K562 (cell line): ENCODE measurements at regions not wholly inside any gene's neighbourhood (a gene's known extent, or its start where the extent isn't known, plus 50 kb on each side); places are given as distances from the start of the nearest gene placed in this dataset.
"Not testable (repeated sequence)": the region's sequence is repeated elsewhere in the genome, so short reads cannot be mapped to it uniquely, and the experiment has no call there.

Experiments used
- ATAC-seq: fragments of 200-7000 bp; cut with Tn5 transposase; 3 replicates; pipeline ENCODE4 v1.9.1; 2020; ENCODE audit warnings: moderate library complexity
- BruUV-seq: library from RNA; stranded (reverse); fragments of 400-500 nt; replicated peaks from 2 replicates; lab custom pipeline; 2021; lab: Mats Ljungman, UMichigan
- CTCF ChIA-PET: fragments of 300-600 bp; formaldehyde crosslinking; extraction: SDS; loops from one replicate; lab custom pipeline; 2021; ENCODE audit warnings: low intra/inter-chr PET ratio; lab: Yijun Ruan, JAX
- POLR2A ChIA-PET: fragments of 300-600, 350-650 bp; sonication (Branson Sonifier 250); formaldehyde crosslinking; extraction: SDS; loops from one replicate; lab custom pipeline; 2021; ENCODE audit warnings: antibody characterized with exemption, inconsistent platforms; lab: Yijun Ruan, JAX
- DNase-seq, 4 experiments: peaks; one replicate each; pipeline versions ENCODE4 v3.0.0 to v3.0.0-alpha.2; 2011 to 2018; ENCODE audit warnings: low spot score in 3 of 4, mixed read lengths in 3 of 4; ENCODE audit errors: extremely low read depth in 1 of 4
- FAIRE-seq: peaks from 2 replicates; lab custom pipeline; 2011; peaks lifted over from hg19 to GRCh38; lab: Jason Lieb, UNC
- H2AFZ ChIP-seq: 2 replicates; pipeline ENCODE4 v1.6.0; 2011; ENCODE audit warnings: low read depth, low read length, control low read depth, inconsistent platforms
- H3K27ac ChIP-seq: fragments of 200-600 bp; 3 replicates; pipeline ENCODE4 v1.8.0; 2011; ENCODE audit warnings: low read depth, mild to moderate bottlenecking, control low read depth, inconsistent platforms, low read length, moderate library complexity, mixed read lengths; ENCODE audit errors: extremely low read depth
- H3K27me3 ChIP-seq, 2 experiments: fragments of 300-600 bp in 1 of 2; 2 replicates in 1 of 2; 3 replicates in 1 of 2; pipeline versions ENCODE4 v1.6.0 to v1.8.0; 2011; ENCODE audit warnings: inconsistent platforms in 2 of 2, low read length in 2 of 2, mild to moderate bottlenecking in 1 of 2, mixed read lengths in 1 of 2, moderate library complexity in 1 of 2; ENCODE audit not compliant: control insufficient read depth in 2 of 2, insufficient read depth in 2 of 2
- H3K36me3 ChIP-seq: fragments of 300-600 bp; 3 replicates; pipeline ENCODE4 v1.8.0; 2011; ENCODE audit warnings: mild to moderate bottlenecking, low read length, inconsistent platforms; ENCODE audit not compliant: control insufficient read depth, insufficient read depth
- H3K4me1 ChIP-seq, 2 experiments: fragments of 200-600 bp in 1 of 2; replicated peaks in 1 of 2; 2 replicates in 1 of 2; 3 replicates in 1 of 2; pipeline versions ENCODE4 v1.5.1 to v1.8.0; 2011; ENCODE audit warnings: inconsistent platforms in 2 of 2, low read length in 2 of 2, mild to moderate bottlenecking in 1 of 2, mixed read lengths in 1 of 2, moderate library complexity in 1 of 2; ENCODE audit not compliant: control insufficient read depth in 2 of 2, insufficient read depth in 2 of 2
- H3K4me2 ChIP-seq: 2 replicates; pipeline ENCODE4 v1.6.1; 2011; ENCODE audit warnings: low read length, control low read depth, inconsistent platforms, mixed read lengths; ENCODE audit not compliant: insufficient read depth
- H3K4me3 ChIP-seq: fragments of 200-600 bp; sonication (generic), shearing (Covaris generic); 2 replicates; pipeline ENCODE4 v1.5.1; 2016; ENCODE audit warnings: control low read depth, inconsistent platforms
- H3K79me2 ChIP-seq: fragments of 200-600 bp; 3 replicates; pipeline ENCODE4 v1.8.0; 2011; ENCODE audit warnings: low read length, inconsistent platforms; ENCODE audit not compliant: control insufficient read depth, insufficient read depth
- H3K9ac ChIP-seq, 2 experiments: 2 replicates each; pipeline versions ENCODE4 v1.6.0 to v1.6.1; 2011; ENCODE audit warnings: low read depth in 2 of 2, low read length in 2 of 2, control low read depth in 1 of 2, inconsistent platforms in 1 of 2, mild to moderate bottlenecking in 1 of 2, mixed read lengths in 1 of 2; ENCODE audit not compliant: insufficient read depth in 1 of 2
- H3K9me1 ChIP-seq: one replicate; pipeline ENCODE4 v1.6.0; 2011; ENCODE audit warnings: inconsistent platforms, mild to moderate bottlenecking, low read length, moderate library complexity; ENCODE audit not compliant: control insufficient read depth, insufficient read depth
- H3K9me3 ChIP-seq: replicated peaks from 2 replicates; pipeline ENCODE4 v1.5.1; 2011; ENCODE audit warnings: low read depth, low read length, inconsistent platforms; ENCODE audit not compliant: control insufficient read depth, insufficient read depth
- H4K20me1 ChIP-seq: replicated peaks from 2 replicates; pipeline ENCODE4 v1.6.1; 2011; ENCODE audit warnings: low read length, inconsistent platforms, mixed read lengths; ENCODE audit not compliant: control insufficient read depth, insufficient read depth
- PTRF ChIP-seq: fragments of 450-650 bp; IDR thresholded peaks from 2 replicates; pipeline ENCODE4 v1.6.1; 2016; ENCODE audit warnings: mild to moderate bottlenecking, missing genetic modification characterization, missing compliant biosample characterization
- RBM25 ChIP-seq: fragments of 200-400 bp; formaldehyde crosslinking; IDR thresholded peaks from 2 replicates; pipeline ENCODE4 v1.6.1; 2018; ENCODE audit warnings: low read length, low read depth, moderate library complexity; ENCODE audit not compliant: severe bottlenecking
- ZNF12 ChIP-seq: sonication (generic); formaldehyde crosslinking; IDR thresholded peaks from 2 replicates; pipeline ENCODE4 v1.4.0; 2020; ENCODE audit warnings: mild to moderate bottlenecking, missing genetic modification reagents
- ZNF146 ChIP-seq: IDR thresholded peaks from one replicate; pipeline ENCODE4 v1.6.1; 2018; ENCODE audit warnings: missing compliant biosample characterization; ENCODE audit not compliant: unreplicated experiment
- WGBS: fragments of 100-300 bp; shearing (Covaris generic); methylation state at CpG from one replicate; pipeline ENCODE4 v1.1.6; 2016; ENCODE audit warnings: low coverage, mixed read lengths; ENCODE audit not compliant: insufficient coverage; ENCODE audit errors: missing lambda C conversion rate; 5-methylcytosine and 5-hydroxymethylcytosine counted together
- in situ Hi-C: fragments of 300-500 bp; cut with MboI; formaldehyde crosslinking; loops from 4 replicates; pipeline ENCODE4 v1.15.0; 2018; ENCODE audit warnings: inconsistent platforms, mixed read lengths
- intact Hi-C: fragments of 100-400 bp; cut with micrococcal nuclease; formaldehyde crosslinking; loops from 2 replicates; pipeline ENCODE4 v1.14.2; 2022

DNA sequence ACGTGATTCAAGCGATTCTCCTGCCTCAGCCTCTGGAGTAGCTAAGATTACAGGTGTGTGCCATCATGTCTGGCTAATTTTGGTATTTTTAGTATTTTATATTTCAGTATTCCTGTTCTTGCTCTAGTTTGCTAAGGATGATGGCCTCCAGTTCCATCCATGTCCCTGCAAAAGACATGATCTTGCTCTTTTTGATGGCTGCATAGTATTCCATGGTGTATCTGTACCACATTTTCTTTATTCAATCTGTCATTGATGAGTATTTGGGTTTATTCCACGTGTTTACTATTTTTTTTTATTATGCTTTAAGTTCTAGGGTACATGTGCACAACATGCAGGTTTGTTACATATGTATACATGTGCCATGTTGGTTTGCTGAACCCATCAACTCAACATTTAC lies 376.8 kb downstream of the TYW1 start:
- CTCF ChIA-PET, BruUV-seq, intact Hi-C loops: not testable (repeated sequence)

DNA sequence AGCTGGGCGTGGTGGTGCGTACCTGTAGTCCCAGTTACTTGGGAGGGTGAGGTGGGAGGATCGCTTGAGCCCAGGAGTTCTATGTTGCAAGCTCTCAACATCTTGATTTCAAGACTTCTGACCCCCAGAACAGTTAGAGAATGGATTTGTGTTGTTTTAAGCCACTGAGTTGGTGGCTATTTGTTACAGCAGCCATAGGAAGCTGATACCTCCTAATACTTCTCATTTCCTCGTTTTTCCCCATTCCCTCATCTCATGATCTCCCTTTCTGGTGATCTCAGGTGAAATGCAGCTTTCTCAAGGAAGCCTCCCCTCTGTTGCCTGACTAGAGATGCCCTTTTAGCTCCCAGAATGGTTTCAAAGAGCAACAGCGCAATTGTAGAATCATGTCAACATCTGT lies 378.8 kb downstream of the TYW1 start:
- Histone ChIP-seq H3K4me1 (no peaks in the 10 kb centered on the region; a peak in 1 of 5 replicates), H3K9me1 (no peaks in the 10 kb centered on the region)
- WGBS, result 4% methylated on average over 5 of the region's 5 CpGs
- no TSS peak for BruUV-seq
- CTCF ChIA-PET, result no interaction called here
- POLR2A ChIA-PET, result no interaction called here
- TF ChIP-seq ZNF12 (CRISPR knock-in tag) (peak; percentile 97), PTRF (tag) (no peak)
- TF ChIP-seq, all 486 proteins: peak for 1
- in situ Hi-C loops, result no loop called here
- no peaks in the 10 kb centered on the region for H3K36me3 ChIP-seq
- H3K27me3 ChIP-seq, result no peaks in the 10 kb centered on the region
- H3K9ac ChIP-seq, result no peak overlapping the region
- no peak overlapping the region for H3K4me3 ChIP-seq
- H2AFZ ChIP-seq, result no peak overlapping the region
- intact Hi-C loops, result loop anchor here (5.0 kb wide), 2 partner anchors 107 to 252 kb away; no protein-coding TSS in a partner anchor
- peaks cover 5% of the 10 kb centered on the region; the same call in 1 of the 2 replicates for H4K20me1 ChIP-seq
- H3K79me2 ChIP-seq, result no peaks in the 10 kb centered on the region
- H3K9me3 ChIP-seq, result peaks cover 1% of the 10 kb centered on the region
- H3K27ac ChIP-seq, result no peak overlapping the region
- DNase-seq (no peak), ATAC-seq (no peak), FAIRE-seq (no peak)
- H3K4me2 ChIP-seq, result no peak overlapping the region

More for the DNA sequence above, 376.8 kb downstream of the TYW1 start:
- DNase-seq, H3K36me3 ChIP-seq, H3K27ac ChIP-seq, H3K4me3 ChIP-seq, H3K9me3 ChIP-seq, H3K4me1 ChIP-seq, ATAC-seq, H2AFZ ChIP-seq, in situ Hi-C loops, H3K9ac ChIP-seq, H3K4me2 ChIP-seq, H3K27me3 ChIP-seq, H4K20me1 ChIP-seq, FAIRE-seq, H3K9me1 ChIP-seq, H3K79me2 ChIP-seq: not testable (repeated sequence)
- POLR2A ChIA-PET, result interaction anchor here (0.7 kb wide), 1 partner anchor 60 kb away, joined by 3 read pairs; no protein-coding TSS in a partner anchor
- peak; percentile 92 for TF ChIP-seq ZNF146 (CRISPR knock-in tag)
- peak; percentile 23 for TF ChIP-seq RBM25
- 0% methylated on average over 3 of the region's 3 CpGs for WGBS
